ENCODE measurements at regions not wholly inside any gene's neighbourhood (a gene's known extent, or its start where the extent isn't known, plus 50 kb on each side); places are given as distances from the start of the nearest gene placed in this dataset.

DNA sequence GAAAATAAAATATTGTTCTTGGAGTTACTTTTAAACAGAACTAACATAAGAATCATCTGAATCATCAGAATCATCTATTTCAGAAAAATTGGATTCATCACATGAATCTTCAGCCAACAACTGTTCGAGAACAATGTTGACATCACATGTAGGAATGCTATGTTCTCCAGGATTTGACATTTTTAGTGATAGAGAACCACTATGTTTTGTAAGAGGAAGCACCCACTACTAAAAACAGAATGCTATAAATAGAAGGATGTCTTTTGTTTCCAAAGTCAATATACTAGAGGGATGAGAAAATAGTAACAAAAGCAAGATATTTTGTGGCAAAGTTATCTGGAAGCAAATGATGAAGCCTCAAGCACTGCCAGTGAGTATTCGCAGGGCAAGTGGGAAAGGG is 263.4 kb upstream of the DDI1 start:
- ChIA-PET POLR2A (no interaction called here), CTCF (no interaction called here)
- DNase-seq (ENCODE audit: extremely low spot score), result no peak
- no peak for TF ChIP-seq SUZ12 (IDR thresholded peaks at IDR 0.05)
- no peak for TF ChIP-seq TARDBP (IDR thresholded peaks at IDR 0.05)
- TF ChIP-seq HDGF (IDR thresholded peaks at IDR 0.05; ENCODE audit: borderline replicate concordance), result no peak
- TF ChIP-seq PKNOX1 (IDR thresholded peaks at IDR 0.05), result no peak

DNA sequence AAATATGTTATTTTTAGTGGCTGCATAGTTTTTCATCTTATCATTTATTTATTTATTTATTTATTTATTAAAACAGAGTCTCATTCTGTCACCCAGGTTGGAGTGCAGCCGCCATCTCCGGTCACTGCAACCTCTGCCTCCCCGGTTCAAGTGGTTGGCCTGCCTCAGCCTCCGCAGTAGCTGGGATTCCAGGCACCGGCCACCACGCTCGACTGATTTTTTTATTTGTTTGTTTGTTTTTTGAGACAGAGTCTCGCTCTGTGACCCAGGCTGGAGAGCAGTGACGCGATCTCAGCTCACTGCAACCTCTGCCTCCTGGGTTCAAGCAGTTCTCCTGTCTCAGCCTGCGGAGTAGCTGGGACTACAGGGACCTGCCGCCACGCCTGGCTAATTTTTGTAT is 262.9 kb upstream of the DDI1 start:
- TF ChIP-seq LEF1 (IDR thresholded peaks at IDR 0.05; ENCODE audit: borderline replicate concordance) (no peak), ELF4 (IDR thresholded peaks at IDR 0.05) (no peak), NFRKB (IDR thresholded peaks at IDR 0.05) (no peak), PKNOX1 (IDR thresholded peaks at IDR 0.05) (no peak), SUZ12 (IDR thresholded peaks at IDR 0.05) (no peak), FOXA1 (IDR thresholded peaks at IDR 0.05) (no peak), FOXK2 (IDR thresholded peaks at IDR 0.05) (no peak), TARDBP (IDR thresholded peaks at IDR 0.05) (no peak), FOXM1 (IDR thresholded peaks at IDR 0.05; ENCODE audit: borderline replicate concordance) (no peak), HDGF (IDR thresholded peaks at IDR 0.05; ENCODE audit: borderline replicate concordance) (no peak), CTBP1 (IDR thresholded peaks at IDR 0.05; ENCODE audit: borderline replicate concordance) (no peak)
- no peak for DNase-seq (ENCODE audit: extremely low spot score)
- ChIA-PET CTCF (no interaction called here), POLR2A (no interaction called here)

DNA sequence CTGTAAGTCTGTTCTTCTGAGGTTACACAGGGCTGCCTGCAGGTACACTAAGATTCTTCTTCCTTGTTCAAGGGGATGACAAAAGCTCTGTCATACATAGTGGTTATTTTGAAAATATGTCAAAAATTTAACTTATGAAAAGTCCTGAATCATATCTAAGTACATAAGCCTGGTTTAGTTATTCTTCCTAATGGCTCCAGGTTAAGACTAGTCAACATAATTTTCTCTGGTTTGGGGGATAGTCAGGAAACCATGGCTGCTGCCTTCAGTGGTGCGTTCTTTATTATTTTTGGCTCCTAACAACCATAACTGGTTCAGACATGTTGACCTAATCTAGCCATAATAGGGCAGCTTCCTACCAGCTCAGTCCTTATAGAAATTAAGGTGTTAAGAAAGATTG is 257.4 kb upstream of the DDI1 start:
- ChIA-PET CTCF (no interaction called here), POLR2A (no interaction called here)
- no peak for DNase-seq (ENCODE audit: extremely low spot score)
- TF ChIP-seq BHLHE40 (IDR thresholded peaks at IDR 0.05; ENCODE audit: borderline replicate concordance), result no peak
- TF ChIP-seq ELF4 (IDR thresholded peaks at IDR 0.05), result no peak
- no peak for TF ChIP-seq HDGF (IDR thresholded peaks at IDR 0.05; ENCODE audit: borderline replicate concordance)
- no peak for TF ChIP-seq SP1 (IDR thresholded peaks at IDR 0.05)
- TF ChIP-seq ZNF384 (IDR thresholded peaks at IDR 0.05), result no peak
- no peak for TF ChIP-seq SUZ12 (IDR thresholded peaks at IDR 0.05)
- no peak for TF ChIP-seq FOXK2 (IDR thresholded peaks at IDR 0.05)
- TF ChIP-seq FOXA1 (IDR thresholded peaks at IDR 0.05), result no peak
- no peak for TF ChIP-seq LEF1 (IDR thresholded peaks at IDR 0.05; ENCODE audit: borderline replicate concordance)
- no peak for TF ChIP-seq NFRKB (IDR thresholded peaks at IDR 0.05)
- no peak for TF ChIP-seq ARNT (IDR thresholded peaks at IDR 0.05)
- TF ChIP-seq FOXM1 (IDR thresholded peaks at IDR 0.05; ENCODE audit: borderline replicate concordance), result no peak
- no peak for TF ChIP-seq PKNOX1 (IDR thresholded peaks at IDR 0.05)
- no peak for TF ChIP-seq L3MBTL2 (conservative IDR thresholded peaks at IDR 0.05)
- TF ChIP-seq TARDBP (IDR thresholded peaks at IDR 0.05), result no peak
- TF ChIP-seq CTBP1 (IDR thresholded peaks at IDR 0.05; ENCODE audit: borderline replicate concordance), result no peak

DNA sequence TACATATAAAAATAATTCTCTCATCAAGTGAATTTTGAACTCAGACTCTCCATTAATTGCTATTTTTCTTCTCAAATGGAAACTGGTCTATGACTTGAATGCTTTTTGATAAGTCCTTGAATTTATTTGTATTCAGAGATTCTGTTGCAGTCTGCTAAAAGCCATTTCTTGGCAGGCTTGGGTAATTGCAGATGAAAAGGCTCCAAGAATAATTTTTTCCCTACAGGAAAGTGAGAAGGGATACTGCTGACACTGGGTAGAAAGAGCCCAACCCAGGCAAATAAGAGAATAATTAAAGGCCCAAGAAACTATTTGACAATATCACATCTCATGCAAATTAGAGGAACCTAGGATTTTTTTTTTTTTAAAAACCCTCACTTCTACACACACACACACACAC is 246.5 kb upstream of the DDI1 start:
- DNase-seq (ENCODE audit: extremely low spot score), result no peak
- CTCF ChIA-PET, result no interaction called here
- TF ChIP-seq HDGF (IDR thresholded peaks at IDR 0.05; ENCODE audit: borderline replicate concordance) (no peak), ARNT (IDR thresholded peaks at IDR 0.05) (no peak), FOXK2 (IDR thresholded peaks at IDR 0.05) (no peak), BHLHE40 (IDR thresholded peaks at IDR 0.05; ENCODE audit: borderline replicate concordance) (no peak), SP1 (IDR thresholded peaks at IDR 0.05) (no peak), NFRKB (IDR thresholded peaks at IDR 0.05) (no peak), ELF4 (IDR thresholded peaks at IDR 0.05) (no peak), SUZ12 (IDR thresholded peaks at IDR 0.05) (no peak), TARDBP (IDR thresholded peaks at IDR 0.05) (no peak), FOXM1 (IDR thresholded peaks at IDR 0.05; ENCODE audit: borderline replicate concordance) (no peak), L3MBTL2 (conservative IDR thresholded peaks at IDR 0.05) (no peak), CTBP1 (IDR thresholded peaks at IDR 0.05; ENCODE audit: borderline replicate concordance) (no peak), PKNOX1 (IDR thresholded peaks at IDR 0.05) (no peak), ZNF384 (IDR thresholded peaks at IDR 0.05) (no peak), LEF1 (IDR thresholded peaks at IDR 0.05; ENCODE audit: borderline replicate concordance) (no peak), FOXA1 (IDR thresholded peaks at IDR 0.05) (no peak)
- POLR2A ChIA-PET, result no interaction called here

DNA sequence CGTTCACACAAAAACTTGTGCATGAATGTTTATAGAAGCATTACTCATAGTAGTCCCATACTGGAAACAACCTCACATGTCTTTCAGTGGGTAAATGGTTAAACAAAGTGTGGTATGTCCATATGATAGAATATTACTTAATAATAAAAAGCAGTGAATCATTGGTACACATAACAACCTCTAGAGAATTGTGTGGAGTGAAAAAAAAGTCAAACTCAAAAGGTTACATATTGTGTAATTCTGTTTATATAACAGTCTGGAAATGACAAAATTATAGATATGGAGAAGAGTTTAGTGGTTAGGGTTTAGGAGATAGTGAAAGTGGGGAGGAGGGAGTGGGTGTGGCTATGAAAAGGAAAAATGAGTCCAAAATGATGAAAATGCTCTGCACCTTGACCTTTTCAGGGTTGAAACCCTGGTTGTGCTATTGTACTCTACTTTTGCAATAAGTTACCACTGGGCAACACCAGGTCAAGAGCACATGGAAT is 243.4 kb upstream of the DDI1 start:
- TF ChIP-seq HDGF (IDR thresholded peaks at IDR 0.05; ENCODE audit: borderline replicate concordance) (no peak), FOXK2 (IDR thresholded peaks at IDR 0.05) (no peak), SUZ12 (IDR thresholded peaks at IDR 0.05) (no peak), CTBP1 (IDR thresholded peaks at IDR 0.05; ENCODE audit: borderline replicate concordance) (no peak), FOXA1 (IDR thresholded peaks at IDR 0.05) (no peak), ELF4 (IDR thresholded peaks at IDR 0.05) (no peak), NFRKB (IDR thresholded peaks at IDR 0.05) (no peak), LEF1 (IDR thresholded peaks at IDR 0.05; ENCODE audit: borderline replicate concordance) (no peak), FOXM1 (IDR thresholded peaks at IDR 0.05; ENCODE audit: borderline replicate concordance) (no peak), SP1 (IDR thresholded peaks at IDR 0.05) (no peak), PKNOX1 (IDR thresholded peaks at IDR 0.05) (no peak), TARDBP (IDR thresholded peaks at IDR 0.05) (no peak), ZNF384 (IDR thresholded peaks at IDR 0.05) (no peak), BHLHE40 (IDR thresholded peaks at IDR 0.05; ENCODE audit: borderline replicate concordance) (no peak), L3MBTL2 (conservative IDR thresholded peaks at IDR 0.05) (no peak), ARNT (IDR thresholded peaks at IDR 0.05) (no peak)
- ChIA-PET POLR2A (no interaction called here), CTCF (no interaction called here)
- no peak for DNase-seq (ENCODE audit: extremely low spot score)
